H9 (cell line): ENCODE measurements at regions not wholly inside any gene's neighbourhood (a gene's known extent, or its start where the extent isn't known, plus 50 kb on each side); places are given as distances from the start of the nearest gene placed in this dataset.
"Not testable (repeated sequence)": the region's sequence is repeated elsewhere in the genome, so short reads cannot be mapped to it uniquely, and the experiment has no call there.

Source experiments
- DNase-seq: peaks from one replicate; pipeline ENCODE4 v3.0.0-alpha.2; 2017
- H2AFZ ChIP-seq: one replicate; pipeline ENCODE4 v1.6.1; 2013; ENCODE audit warnings: mild to moderate bottlenecking, low read length, control low read depth, moderate library complexity
- H2AK5ac ChIP-seq: 2 replicates; pipeline ENCODE4 v1.6.1; 2013; ENCODE audit warnings: low read length, control low read depth, mixed read lengths; ENCODE audit not compliant: insufficient read length
- H2BK120ac ChIP-seq: one replicate; pipeline ENCODE4 v1.6.1; 2013; ENCODE audit warnings: low read depth, mild to moderate bottlenecking, low read length, control low read depth, inconsistent platforms; ENCODE audit not compliant: poor library complexity, severe bottlenecking
- H2BK12ac ChIP-seq: 2 replicates; pipeline ENCODE4 v1.6.1; 2013; ENCODE audit warnings: low read length, control low read depth, mixed read lengths, low read depth; ENCODE audit not compliant: insufficient read length
- H2BK15ac ChIP-seq: 2 replicates; pipeline ENCODE4 v1.6.1; 2013; ENCODE audit warnings: low read depth, low read length, control low read depth
- H2BK20ac ChIP-seq: one replicate; pipeline ENCODE4 v1.6.1; 2013; ENCODE audit warnings: low read depth, mild to moderate bottlenecking, low read length, control low read depth, inconsistent platforms; ENCODE audit not compliant: poor library complexity, severe bottlenecking
- H2BK5ac ChIP-seq: 2 replicates; pipeline ENCODE4 v1.6.1; 2013; ENCODE audit warnings: low read length, control low read depth, mixed read lengths; ENCODE audit not compliant: insufficient read length
- H3K14ac ChIP-seq: 2 replicates; pipeline ENCODE4 v1.6.1; 2013; ENCODE audit warnings: low read length, control low read depth; ENCODE audit not compliant: insufficient read depth
- H3K18ac ChIP-seq: 2 replicates; pipeline ENCODE4 v1.6.1; 2013; ENCODE audit warnings: low read depth, mild to moderate bottlenecking, mixed read lengths, low read length, control low read depth; ENCODE audit not compliant: insufficient read length
- H3K23ac ChIP-seq: 2 replicates; pipeline ENCODE4 v1.6.1; 2013; ENCODE audit warnings: low read length, control low read depth, mixed read lengths, low read depth; ENCODE audit not compliant: insufficient read length
- H3K23me2 ChIP-seq: 2 replicates; pipeline ENCODE4 v1.6.1; 2013; ENCODE audit warnings: low read depth, mild to moderate bottlenecking, mixed read lengths, low read length, control low read depth; ENCODE audit not compliant: insufficient read length, poor library complexity, severe bottlenecking
- H3K27ac ChIP-seq: 2 replicates; pipeline ENCODE4 v1.5.1; 2013; ENCODE audit warnings: low read length, control low read depth, mixed read lengths, low read depth; ENCODE audit not compliant: insufficient read length
- H3K27me3 ChIP-seq: 2 replicates; pipeline ENCODE4 v1.6.1; 2013; ENCODE audit warnings: low read length, control low read depth, inconsistent platforms; ENCODE audit not compliant: insufficient read depth
- H3K4ac ChIP-seq: 2 replicates; pipeline ENCODE4 v1.6.1; 2013; ENCODE audit warnings: low read depth, mild to moderate bottlenecking, control low read depth, inconsistent platforms, low read length, moderate library complexity
- H3K4me1 ChIP-seq: 2 replicates; pipeline ENCODE4 v1.6.1; 2013; ENCODE audit warnings: low read length, control low read depth, inconsistent platforms; ENCODE audit not compliant: insufficient read depth
- H3K4me2 ChIP-seq: 2 replicates; pipeline ENCODE4 v1.6.1; 2013; ENCODE audit warnings: low read length, control low read depth, mixed read lengths; ENCODE audit not compliant: insufficient read length, insufficient read depth
- H3K56ac ChIP-seq: 2 replicates; pipeline ENCODE4 v1.6.1; 2013; ENCODE audit warnings: low read depth, mild to moderate bottlenecking, mixed read lengths, low read length, control low read depth; ENCODE audit not compliant: insufficient read length
- H3K79me1 ChIP-seq: 2 replicates; pipeline ENCODE4 v1.6.1; 2013; ENCODE audit warnings: low read depth, mild to moderate bottlenecking, moderate library complexity, low read length, control low read depth, inconsistent platforms; ENCODE audit not compliant: insufficient read depth, poor library complexity, severe bottlenecking
- H3K79me2 ChIP-seq: 2 replicates; pipeline ENCODE4 v1.6.1; 2013; ENCODE audit warnings: low read length, control low read depth, inconsistent platforms; ENCODE audit not compliant: insufficient read depth
- H3K9ac ChIP-seq: 2 replicates; pipeline ENCODE4 v1.6.1; 2013; ENCODE audit warnings: low read length, control low read depth, mixed read lengths; ENCODE audit not compliant: insufficient read length; ENCODE audit errors: extremely low read depth
- H3K9me3 ChIP-seq: one replicate; pipeline ENCODE4 v1.6.1; 2013; ENCODE audit warnings: low read depth, low read length, inconsistent platforms; ENCODE audit not compliant: control insufficient read depth
- H3T11ph ChIP-seq: one replicate; pipeline ENCODE4 v1.6.1; 2013; ENCODE audit warnings: mild to moderate bottlenecking, low read length, control low read depth, inconsistent platforms
- H4K20me1 ChIP-seq: one replicate; pipeline ENCODE4 v1.6.1; 2013; ENCODE audit not compliant: control insufficient read depth, insufficient read length, insufficient read depth
- H4K5ac ChIP-seq: 2 replicates; pipeline ENCODE4 v1.6.1; 2013; ENCODE audit warnings: low read depth, mild to moderate bottlenecking, mixed read lengths, low read length, control low read depth; ENCODE audit not compliant: insufficient read length
- H4K8ac ChIP-seq: replicated peaks from 2 replicates; pipeline ENCODE4 v1.6.1; 2013; ENCODE audit warnings: low read length, control low read depth, mixed read lengths, low read depth; ENCODE audit not compliant: insufficient read length
- H4K91ac ChIP-seq: 2 replicates; pipeline ENCODE4 v1.6.1; 2013; ENCODE audit warnings: low read depth, mild to moderate bottlenecking, moderate library complexity, mixed read lengths, low read length, control low read depth; ENCODE audit not compliant: insufficient read length
- H3K27ac Mint-ChIP-seq, 3 experiments: 2 replicates in 2 of 3; 3 replicates in 1 of 3; pipeline ENCODE4 v1.8.0; 2020 to 2021; ENCODE audit warnings: mixed read lengths in 3 of 3, mild to moderate bottlenecking in 1 of 3, moderate library complexity in 1 of 3
- H3K27me3 Mint-ChIP-seq: 2 replicates; pipeline ENCODE4 v1.8.0; 2021; ENCODE audit warnings: low read depth, mild to moderate bottlenecking, moderate library complexity, mixed read lengths
- H3K36me3 Mint-ChIP-seq, 3 experiments: 2 replicates in 2 of 3; 3 replicates in 1 of 3; pipeline ENCODE4 v1.8.0; 2020 to 2021; ENCODE audit warnings: low read depth in 3 of 3, mixed read lengths in 3 of 3; ENCODE audit not compliant: insufficient read depth in 1 of 3
- H3K4me1 Mint-ChIP-seq, 2 experiments: 2 replicates each; pipeline ENCODE4 v1.8.0; 2020; ENCODE audit warnings: mixed read lengths in 2 of 2
- H3K4me3 Mint-ChIP-seq, 2 experiments: 2 replicates in 1 of 2; 3 replicates in 1 of 2; pipeline ENCODE4 v1.8.0; 2020 to 2021; ENCODE audit warnings: mild to moderate bottlenecking in 2 of 2, mixed read lengths in 2 of 2, moderate library complexity in 1 of 2
- H3K9me3 Mint-ChIP-seq, 2 experiments: 2 replicates in 1 of 2; 3 replicates in 1 of 2; pipeline ENCODE4 v1.8.0; 2020; ENCODE audit warnings: mild to moderate bottlenecking in 2 of 2, mixed read lengths in 2 of 2, moderate library complexity in 1 of 2
- CTCF ChIP-seq: fragments of 200-600 bp; sonication (generic); conservative IDR thresholded peaks from 3 replicates; pipeline ENCODE4 v1.8.0; 2021; ENCODE audit warnings: antibody characterized with exemption, mild to moderate bottlenecking
- WGBS: extraction: QIAGEN DNeasy Blood & Tissue Kit; methylation state at CpG from one replicate; pipeline ENCODE4 v1.1.7; 2013; ENCODE audit warnings: missing lambda C conversion rate, low lambda C conversion rate, mixed read lengths; ENCODE audit not compliant: insufficient read length; ENCODE audit errors: extremely low coverage; 5-methylcytosine and 5-hydroxymethylcytosine counted together

- H3K4ac ChIP-seq = no peak overlapping the region
- Mint-ChIP-seq H3K36me3 (peaks cover 0 to 4% (median 2%) of the 10 kb centered on the region in 3 experiments; a peak in 1 of 7 replicates), H3K27me3 (peaks cover 74% of the 10 kb centered on the region), H3K4me3 (no peak overlapping the region), H3K27ac (no peak overlapping the region), H3K4me1 (no peaks in the 10 kb centered on the region), H3K9me3 (peaks cover 14 to 29% of the 10 kb centered on the region in 2 experiments)
- no peaks in the 10 kb centered on the region for H3K9me3 ChIP-seq
- H2BK5ac ChIP-seq = no peak overlapping the region
- no peaks in the 10 kb centered on the region for H3K79me1 ChIP-seq
- H3K56ac ChIP-seq = no peak overlapping the region
- H3K18ac ChIP-seq = no peak overlapping the region
- no peak overlapping the region for H4K5ac ChIP-seq
- H3K4me1 ChIP-seq = no peaks in the 10 kb centered on the region
- no peaks in the 10 kb centered on the region for H3K79me2 ChIP-seq
- no CpG with 5 or more reads among the region's 7 CpGs for WGBS
- H4K8ac ChIP-seq = no peak overlapping the region
- no peak for DNase-seq
- no peak overlapping the region for H3T11ph ChIP-seq
- no peak overlapping the region for H2BK12ac ChIP-seq
- H4K20me1 ChIP-seq = no peaks in the 10 kb centered on the region
- no peak overlapping the region for H4K91ac ChIP-seq
- no peak for TF ChIP-seq CTCF
- H2BK120ac ChIP-seq = no peak overlapping the region
- H3K9ac ChIP-seq = no peak overlapping the region
- H2AK5ac ChIP-seq = no peak overlapping the region
- peaks cover 4% of the 10 kb centered on the region; the same call in 1 of the 2 replicates for H3K27me3 ChIP-seq
- no peak overlapping the region for H2BK15ac ChIP-seq
- no peaks in the 10 kb centered on the region for H3K23me2 ChIP-seq
- no peak overlapping the region for H2AFZ ChIP-seq
- no peak overlapping the region; the same call in 1 of the 2 replicates for H3K14ac ChIP-seq
- no peak overlapping the region for H3K4me2 ChIP-seq
- no peak overlapping the region for H3K23ac ChIP-seq
- no peak overlapping the region for H2BK20ac ChIP-seq
- no peak overlapping the region for H3K27ac ChIP-seq
These were observed 270.5 kb upstream of the SDK2 start for GRCh38 chr17:73914536-73915274.

GRCh38 chr17:73919033-73919432, 274.8 kb upstream of the SDK2 start:
- H3K14ac ChIP-seq, H4K5ac ChIP-seq, H3K23ac ChIP-seq, H3K79me1 ChIP-seq, H4K8ac ChIP-seq, H3K27ac ChIP-seq, H4K20me1 ChIP-seq, H2BK5ac ChIP-seq, H3T11ph ChIP-seq, H3K27ac Mint-ChIP-seq, H2BK15ac ChIP-seq, H2BK20ac ChIP-seq, H3K23me2 ChIP-seq, H3K36me3 Mint-ChIP-seq, H3K4me1 ChIP-seq, H3K18ac ChIP-seq, H2BK12ac ChIP-seq, H4K91ac ChIP-seq, DNase-seq, H3K4me2 ChIP-seq, H3K79me2 ChIP-seq, H3K56ac ChIP-seq, H3K4ac ChIP-seq, H3K27me3 ChIP-seq, H3K9me3 ChIP-seq, H3K4me3 Mint-ChIP-seq, H3K4me1 Mint-ChIP-seq, H2AFZ ChIP-seq, H2AK5ac ChIP-seq, H3K9ac ChIP-seq, H2BK120ac ChIP-seq: not testable (repeated sequence)
- WGBS = no CpG with 5 or more reads among the region's 3 CpGs
- Mint-ChIP-seq H3K27me3 (peaks cover 53% of the 10 kb centered on the region), H3K9me3 (peaks cover 14 to 32% of the 10 kb centered on the region in 2 experiments)
